ENCODE measurements at regions not wholly inside any gene's neighbourhood (a gene's known extent, or its start where the extent isn't known, plus 50 kb on each side); places are given as distances from the start of the nearest gene placed in this dataset.
"Not testable (repeated sequence)": the region's sequence is repeated elsewhere in the genome, so short reads cannot be mapped to it uniquely, and the experiment has no call there.

DNA sequence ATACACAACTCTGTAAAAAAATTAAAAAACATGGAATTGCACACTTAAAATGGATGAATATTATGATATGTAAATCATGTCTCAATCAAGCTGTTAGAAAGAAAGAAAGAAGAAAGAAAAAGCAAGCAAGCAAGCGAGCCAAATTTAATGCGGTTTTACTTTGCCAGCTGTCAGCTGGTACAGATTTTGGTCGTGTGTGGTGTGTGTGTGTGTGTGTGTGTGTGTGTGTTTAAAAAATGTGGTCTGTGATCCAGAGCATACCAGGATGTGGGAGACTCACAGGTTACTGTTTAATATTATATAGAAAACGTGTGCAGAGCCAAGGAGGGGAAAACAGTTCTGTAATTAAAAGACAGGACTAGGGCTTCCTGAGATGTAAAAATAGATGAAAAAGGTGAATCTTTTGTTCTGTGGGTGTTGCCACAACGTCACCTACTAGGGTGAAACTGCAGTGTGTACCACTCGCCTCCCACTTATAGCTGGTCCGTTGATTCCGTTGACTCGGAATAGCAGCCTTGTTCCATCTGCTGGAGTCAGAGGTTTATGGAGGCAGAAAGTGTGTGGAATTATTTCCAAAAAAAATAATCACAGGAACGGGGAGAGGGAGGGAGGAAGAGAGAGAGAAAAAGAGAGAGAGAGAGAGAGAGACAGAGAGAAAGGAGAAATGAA lies 197.7 kb downstream of the BCAS1 start:
- DNase-seq (ENCODE audit: low read depth) = peak; percentile 41

DNA sequence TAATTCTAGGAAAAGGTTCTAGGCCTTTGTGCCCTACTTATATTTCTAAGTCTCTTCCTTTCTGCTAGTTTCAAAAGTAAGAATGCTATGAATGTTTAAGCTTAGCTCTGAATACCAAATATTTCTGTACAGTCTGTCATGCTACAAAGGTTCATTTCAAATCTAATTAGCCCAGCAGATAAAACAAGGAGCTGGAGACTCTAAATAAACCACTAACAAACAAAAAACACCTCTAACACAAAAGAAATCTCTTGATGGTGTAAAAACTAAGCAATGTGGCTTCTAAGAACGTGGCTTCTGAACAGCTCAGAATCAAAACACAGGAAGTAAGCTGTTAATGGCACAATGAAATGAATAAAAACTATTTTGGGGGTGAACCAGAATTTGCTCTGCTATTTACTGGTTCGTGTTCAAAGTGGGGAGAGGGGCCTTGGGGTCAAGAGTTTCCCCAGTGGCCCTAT lies 198.3 kb downstream of the BCAS1 start:
- peak; percentile 51 for DNase-seq (ENCODE audit: low read depth)

DNA sequence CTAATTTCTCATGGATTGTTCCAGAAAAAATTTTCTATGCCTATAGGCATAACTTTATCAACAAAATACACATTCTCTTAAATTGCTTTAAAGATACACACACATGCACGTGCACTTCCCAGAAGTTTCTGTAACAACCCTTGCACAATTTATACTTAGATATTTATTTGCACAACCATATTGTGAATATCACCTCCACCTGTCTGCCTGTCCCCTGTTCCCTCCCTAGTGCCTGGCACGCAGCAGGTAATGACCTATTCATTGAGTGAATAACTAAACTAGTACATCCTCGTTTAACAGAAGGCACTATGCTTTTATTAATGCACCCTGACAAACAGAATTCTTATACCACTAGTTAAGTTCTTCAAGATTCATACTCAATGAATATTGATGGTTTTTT lies 198.9 kb downstream of the BCAS1 start:
- DNase-seq (ENCODE audit: low read depth) = no peak

DNA sequence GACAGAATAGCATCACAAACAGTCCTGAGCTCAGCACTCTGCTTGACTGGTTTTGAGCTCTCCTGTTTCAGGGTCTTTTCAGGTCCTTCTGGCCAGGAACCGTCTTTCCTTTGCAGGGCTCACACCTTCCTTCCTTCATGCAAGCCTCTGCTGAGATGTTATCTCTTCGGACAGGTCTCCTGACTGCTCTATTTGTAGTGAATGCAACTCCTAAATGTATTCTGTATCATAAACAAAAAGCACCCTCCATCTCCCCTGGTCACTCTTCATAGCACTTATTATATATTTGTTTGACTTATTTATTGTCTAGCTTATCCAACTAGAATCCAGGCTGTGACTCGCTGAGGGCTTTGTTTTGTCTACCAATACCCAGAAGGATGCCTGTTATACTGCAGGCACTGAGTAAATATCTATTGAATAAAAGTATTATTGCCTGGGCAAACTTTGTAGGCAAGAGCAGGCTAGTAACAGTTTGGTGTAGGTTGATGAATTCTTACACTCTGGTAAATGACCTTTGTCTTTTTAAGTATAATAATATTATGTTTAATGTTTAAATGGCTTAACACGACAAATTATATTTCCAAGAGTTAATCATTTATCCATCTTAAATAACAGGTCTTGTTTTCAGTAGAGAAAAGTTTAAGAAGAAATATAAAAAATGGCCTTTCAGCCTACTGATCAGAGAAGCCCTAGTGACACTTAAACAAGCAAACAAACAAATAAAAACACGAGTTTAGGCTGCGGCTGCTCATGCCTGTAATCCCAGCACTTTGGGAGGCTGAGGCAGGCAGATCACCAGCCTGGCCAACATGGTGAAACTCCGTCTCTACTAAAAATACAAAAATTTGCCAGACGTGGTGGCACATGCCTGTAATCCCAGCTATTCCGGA lies 199.7 kb downstream of the BCAS1 start:
- DNase-seq (ENCODE audit: low read depth) = no peak

DNA sequence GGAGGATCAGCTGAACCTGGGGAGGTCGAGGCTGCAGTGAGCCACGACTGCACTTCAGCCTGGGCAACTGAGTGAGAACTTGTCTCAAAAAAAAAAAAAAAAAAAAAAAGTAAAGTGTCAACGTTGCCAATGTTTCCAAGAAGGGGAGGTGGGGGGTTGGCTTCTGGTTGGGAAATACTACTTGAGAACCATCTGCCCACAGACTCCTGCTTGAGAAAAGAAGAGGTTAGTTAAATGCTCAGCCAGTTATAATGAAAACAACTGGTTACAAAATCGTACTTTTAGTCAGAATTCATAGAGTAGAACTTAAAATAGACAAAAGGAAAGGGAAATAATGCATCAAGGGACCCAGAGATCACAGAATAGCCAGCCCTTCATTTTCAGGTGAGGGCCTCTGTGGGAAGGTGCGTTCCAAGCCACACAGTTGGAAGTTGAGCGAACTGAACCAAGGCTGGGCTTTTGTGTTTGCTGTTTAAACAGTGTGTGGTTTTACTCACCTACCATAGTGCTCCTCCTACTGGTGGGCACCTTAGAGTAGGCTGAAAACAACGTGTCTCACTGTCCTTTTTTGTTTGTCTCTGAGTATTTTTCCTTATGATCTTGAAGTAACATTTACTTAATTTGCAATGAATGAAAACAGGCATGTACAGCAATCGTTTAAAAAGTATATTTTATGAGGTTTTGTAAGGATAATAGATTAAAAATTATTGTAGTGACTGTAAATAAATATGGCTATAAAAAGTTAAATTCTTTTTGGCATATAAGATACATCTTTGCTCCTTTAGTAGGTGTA lies 200.7 kb downstream of the BCAS1 start:
- peak; percentile 66 for DNase-seq (ENCODE audit: low read depth)

DNA sequence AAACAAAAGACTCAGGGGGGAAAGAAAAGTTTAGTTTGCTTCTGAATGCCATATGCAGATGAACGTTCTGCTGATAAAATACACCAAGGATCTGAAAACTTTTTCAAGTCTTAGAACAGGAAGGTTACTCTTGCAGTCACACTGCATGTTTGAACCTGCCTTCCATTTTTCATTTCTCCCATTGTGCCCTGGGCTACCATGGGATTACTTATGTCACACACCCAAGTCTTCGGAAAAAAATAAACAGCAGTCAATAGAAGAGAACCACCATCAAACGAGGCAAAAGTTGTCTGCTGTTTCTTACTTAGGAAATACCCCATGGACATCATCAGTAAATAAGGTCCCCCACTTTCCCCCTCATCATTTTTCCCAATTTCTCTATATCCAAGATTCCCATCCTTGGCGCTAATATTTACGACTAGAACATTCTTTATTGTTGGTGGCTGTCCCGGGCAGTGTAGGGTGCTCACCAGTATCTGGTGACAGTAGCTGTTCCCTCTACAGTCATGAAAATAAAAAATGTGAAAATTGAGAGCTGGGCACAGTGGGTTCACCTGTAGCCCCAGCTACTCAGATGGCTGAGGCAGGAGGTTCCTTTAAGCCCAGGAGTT lies 202.5 kb downstream of the BCAS1 start:
- DNase-seq (ENCODE audit: low read depth) = no peak

DNA sequence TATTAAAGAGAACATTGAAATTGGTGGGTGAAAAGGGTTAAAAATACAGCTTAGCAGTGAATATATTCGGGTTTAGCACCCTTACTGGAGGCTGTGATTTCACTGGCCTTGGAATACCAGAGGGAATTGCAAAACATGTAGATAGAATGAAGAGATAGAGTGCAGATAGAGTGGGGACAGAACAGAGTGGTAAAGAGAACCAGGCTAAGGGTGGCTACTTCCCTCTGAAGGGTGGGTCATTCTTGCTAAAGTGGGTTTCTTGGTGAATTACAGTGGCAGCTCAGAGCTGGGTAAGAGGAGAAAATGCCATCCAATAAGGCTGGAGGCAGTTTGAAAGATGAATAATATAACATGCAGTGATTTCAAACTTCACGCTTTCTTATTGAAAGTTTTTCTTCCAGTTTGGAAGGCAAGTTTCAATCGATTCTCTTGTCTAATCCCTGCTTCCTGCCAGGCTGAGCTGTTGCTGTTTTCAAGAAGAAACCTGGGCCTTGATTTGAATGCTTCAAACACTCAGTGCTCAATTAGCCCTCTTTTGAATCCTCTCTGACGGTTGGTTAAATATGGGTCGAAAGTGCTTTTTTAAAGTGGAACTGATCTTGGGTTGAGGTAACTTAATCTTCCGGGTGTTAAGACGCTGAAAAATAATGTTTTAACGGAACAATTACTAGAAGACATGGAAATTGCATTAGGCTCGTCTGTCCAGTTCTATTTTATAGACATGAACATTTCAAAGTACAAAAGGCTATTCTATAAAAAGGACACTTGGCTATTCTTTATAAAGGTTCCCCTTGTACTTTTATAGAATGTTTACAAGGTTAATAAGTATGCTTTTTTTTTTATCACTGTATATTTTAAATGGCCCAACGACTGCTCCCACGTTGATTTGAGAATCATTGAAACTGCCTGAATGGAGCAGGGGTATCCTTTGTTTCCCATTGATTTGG lies 203.3 kb downstream of the BCAS1 start:
- DNase-seq (ENCODE audit: low read depth) = peak; percentile 48

DNA sequence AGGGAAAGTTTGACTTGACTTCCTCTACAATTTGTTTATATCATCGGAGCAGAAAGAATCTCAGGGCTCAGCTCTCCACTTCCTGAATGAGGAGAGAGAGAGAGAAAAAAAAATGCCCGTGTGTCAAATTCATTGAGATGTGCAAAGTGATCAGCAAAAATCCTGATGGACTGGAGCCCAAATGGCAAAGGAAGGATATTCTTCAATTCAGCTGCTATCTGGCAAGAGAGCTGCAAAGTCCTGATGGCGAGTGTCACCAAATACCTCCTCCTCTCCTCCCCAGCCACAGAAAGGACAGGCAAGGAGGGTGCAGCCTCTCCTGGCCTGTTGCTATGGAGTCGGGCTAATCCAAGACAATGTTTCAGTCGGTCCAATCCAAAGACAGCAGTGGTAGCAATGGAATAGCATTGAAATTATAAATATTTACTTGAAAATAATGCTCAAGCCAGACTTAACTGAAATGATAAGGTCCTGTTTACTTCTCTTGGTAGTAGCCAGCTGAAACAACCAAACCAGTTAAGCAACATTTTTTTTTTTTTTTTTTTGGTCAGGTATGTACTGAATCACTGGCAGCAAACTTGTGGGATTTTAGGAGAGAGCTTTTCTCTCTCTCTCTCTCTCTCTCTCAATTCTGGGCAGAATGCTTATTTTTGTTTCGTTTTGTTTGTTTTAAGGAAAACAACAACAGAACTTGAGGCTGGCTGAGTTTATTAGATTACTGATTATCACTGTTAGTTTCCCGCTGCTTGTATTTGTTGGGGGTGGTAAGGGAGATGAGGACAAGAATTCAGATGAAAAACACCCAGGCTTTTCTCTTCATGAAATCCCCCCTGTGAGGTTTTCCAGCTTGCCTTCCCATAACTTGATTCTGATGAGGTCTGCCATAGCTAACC lies 204.2 kb downstream of the BCAS1 start:
- peak; percentile 68 for DNase-seq (ENCODE audit: low read depth)

DNA sequence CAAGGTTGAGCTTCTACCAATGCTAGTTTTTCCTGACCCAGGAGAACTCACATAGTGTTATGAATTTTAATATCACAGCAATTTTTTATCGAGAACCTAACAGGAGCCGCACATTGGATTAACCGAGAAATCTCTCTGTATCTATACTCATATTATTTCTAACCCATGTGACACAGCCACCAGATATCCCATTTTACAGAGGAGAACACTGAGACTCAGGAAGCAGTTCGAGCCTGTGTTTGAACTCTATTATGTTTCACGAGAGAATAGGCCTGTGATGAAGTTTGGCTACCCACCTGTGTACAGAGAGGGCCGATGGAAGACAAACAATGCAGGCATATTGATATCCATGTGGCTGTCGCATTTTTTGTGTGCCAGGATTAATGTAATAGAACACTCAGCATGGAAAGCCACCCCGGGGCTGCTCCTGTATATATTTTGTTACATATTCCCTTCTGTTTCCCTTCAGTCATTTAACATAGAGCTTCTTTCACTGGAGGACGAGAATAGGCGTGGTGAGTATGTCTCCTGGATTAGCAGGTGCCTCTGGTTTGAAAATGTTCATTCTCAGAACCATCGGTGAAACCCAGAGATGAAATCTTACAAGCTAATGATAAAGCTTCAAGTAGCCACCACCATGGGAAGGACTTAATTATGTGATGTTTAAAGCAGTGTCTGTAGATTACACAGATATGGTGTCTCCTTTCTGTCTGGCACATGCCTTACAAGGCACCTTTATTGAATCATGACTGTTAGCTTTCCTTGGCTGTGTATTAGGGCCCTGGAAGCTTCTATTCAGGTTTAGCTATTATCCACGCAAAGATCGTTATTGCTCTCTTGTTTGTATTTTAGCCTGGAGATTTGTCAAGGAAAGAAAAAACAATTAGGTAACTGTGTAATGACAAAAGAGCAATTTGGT lies 205.4 kb downstream of the BCAS1 start:
- not testable (repeated sequence) for DNase-seq (ENCODE audit: low read depth)

DNA sequence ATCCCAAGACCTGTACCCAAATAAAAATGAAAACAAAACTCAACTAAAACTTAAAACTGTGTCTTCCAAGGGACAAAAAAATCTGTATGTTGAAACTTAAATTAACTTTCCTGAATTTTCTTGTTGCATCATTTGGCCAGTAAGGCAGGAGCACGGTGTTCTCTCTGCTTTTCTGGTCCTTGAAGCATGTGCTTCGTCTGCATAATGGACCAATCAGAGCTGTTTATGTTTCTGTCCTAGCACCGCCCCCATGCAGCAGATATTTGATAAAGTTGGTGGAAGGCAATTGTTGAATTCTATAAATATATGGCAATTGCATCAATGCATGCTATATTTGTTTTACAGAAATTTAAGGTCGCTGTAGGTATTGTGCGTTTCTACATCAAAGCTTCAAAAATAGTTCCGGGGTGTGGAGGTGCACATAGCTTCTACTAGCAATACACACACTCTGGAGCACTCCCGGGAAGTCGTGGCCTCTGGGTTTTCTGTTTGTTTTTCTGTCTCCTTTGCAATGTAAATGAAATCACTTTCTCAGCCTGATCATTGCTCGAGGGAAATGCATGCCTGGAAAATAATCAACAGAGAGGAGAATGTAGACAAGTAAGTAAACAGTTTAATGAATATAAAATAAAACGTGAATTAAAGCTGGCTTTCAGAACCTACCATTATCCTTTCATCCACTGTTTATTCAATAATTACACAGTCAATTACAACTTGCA lies 206.3 kb downstream of the BCAS1 start:
- not testable (repeated sequence) for DNase-seq (ENCODE audit: low read depth)

DNA sequence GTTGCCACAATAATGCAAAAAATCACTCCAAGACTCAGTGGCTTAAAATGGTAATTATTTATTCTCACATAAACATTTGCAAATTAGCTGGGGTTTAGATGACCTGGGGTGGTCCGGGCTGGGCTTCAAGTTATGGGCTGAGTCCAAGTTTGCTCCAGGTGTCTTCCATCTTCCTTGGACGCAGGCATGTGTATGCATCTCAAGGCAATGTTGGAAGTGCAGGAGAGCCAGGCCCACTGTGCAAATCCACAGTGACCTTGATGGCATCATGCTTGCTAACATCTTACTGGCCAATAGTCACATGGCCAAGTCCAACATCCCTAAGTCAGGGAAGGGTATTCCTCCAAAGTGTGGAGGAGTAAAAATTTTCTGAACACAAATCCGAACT lies 206.9 kb downstream of the BCAS1 start:
- DNase-seq (ENCODE audit: low read depth) = not testable (repeated sequence)

DNA sequence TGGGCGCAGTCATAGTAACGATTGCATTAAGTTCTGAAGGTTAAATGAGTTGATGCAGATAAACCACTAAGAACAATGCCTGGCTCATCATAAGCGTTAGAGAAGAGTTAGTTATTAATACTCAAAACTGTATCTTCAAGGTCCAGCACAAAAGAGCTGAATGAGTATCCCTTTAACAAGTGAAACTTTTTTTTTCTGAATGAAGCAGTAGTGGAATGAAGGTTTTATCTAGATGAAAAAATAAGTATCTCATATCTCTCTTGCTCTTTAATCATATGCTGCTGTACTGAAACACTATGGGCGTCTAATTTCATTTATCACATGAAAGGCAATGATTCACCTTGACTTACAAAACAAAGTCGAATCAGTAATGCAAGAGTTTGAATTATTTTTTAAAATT lies 207.4 kb downstream of the BCAS1 start:
- DNase-seq (ENCODE audit: low read depth) = not testable (repeated sequence)

DNA sequence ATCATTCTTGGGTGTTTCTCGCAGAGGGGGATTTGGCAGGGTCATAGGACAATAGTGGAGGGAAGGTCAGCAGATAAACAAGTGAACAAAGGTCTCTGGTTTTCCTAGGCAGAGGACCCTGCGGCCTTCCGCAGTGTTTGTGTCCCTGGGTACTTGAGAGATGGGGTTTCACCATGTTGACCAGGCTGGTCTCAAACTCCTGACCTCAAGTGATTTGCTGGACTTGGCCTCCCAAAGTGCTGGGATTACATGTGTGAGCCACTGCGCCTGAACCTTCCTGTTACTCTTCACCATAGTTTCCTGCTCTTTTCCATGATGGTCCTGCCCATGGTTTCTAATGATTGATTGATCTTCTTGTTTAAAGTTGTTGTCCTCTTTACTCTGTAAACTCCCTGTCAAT lies 207.9 kb downstream of the BCAS1 start:
- not testable (repeated sequence) for DNase-seq (ENCODE audit: low read depth)

DNA sequence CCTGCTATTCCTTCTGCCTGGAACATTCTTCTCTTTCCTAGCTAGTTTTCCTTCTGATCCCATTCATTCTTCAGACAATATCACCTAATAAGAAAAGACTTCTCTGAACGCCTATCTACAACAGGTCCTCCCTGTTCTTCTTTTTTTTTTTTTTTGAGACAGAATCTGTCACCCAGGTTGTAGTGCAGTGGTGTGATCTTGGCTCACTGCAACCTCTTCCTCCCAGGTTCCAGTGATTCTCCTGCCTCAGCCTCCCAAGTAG lies 208.3 kb downstream of the BCAS1 start:
- DNase-seq (ENCODE audit: low read depth) = not testable (repeated sequence)

DNA sequence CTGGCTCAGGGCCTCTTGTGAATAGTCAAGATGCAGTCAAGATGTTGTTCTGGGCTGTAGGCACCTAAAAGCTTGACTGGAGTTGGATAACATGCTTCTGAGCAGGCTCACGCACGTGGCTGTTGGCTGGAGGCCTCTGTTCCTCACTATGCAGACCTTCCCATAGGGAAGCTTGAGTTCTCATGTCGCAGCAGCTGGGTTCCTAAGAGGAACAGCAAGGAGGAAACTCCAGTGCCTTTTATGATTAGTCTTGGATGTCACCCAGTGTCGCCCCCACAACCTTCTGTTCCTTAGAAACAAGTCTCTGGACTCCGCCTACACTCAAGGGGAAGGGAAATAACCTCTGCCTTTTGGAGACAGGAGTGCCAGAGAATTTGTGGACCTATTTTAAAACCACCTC lies 210.7 kb downstream of the BCAS1 start:
- no peak for DNase-seq (ENCODE audit: low read depth)

DNA sequence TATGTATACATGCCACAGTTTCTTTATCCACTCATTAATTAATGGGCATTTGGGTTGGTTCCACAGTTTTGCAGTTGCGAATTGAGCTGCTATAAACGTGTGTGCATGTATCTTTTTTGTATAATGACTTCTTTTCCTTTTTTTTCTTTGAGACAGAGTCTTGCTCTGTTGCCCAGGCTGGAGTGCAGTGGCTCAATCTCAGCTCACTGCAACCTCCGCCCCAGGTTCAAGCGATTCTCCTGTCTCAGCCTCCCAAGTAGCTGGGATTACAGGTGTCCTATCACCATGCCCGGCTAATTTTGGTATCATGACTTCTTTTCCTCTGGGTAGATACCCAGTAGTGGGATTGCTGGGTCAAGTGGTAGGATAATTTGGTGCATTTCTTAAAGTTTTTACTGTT lies 211.4 kb downstream of the BCAS1 start:
- not testable (repeated sequence) for DNase-seq (ENCODE audit: low read depth)

DNA sequence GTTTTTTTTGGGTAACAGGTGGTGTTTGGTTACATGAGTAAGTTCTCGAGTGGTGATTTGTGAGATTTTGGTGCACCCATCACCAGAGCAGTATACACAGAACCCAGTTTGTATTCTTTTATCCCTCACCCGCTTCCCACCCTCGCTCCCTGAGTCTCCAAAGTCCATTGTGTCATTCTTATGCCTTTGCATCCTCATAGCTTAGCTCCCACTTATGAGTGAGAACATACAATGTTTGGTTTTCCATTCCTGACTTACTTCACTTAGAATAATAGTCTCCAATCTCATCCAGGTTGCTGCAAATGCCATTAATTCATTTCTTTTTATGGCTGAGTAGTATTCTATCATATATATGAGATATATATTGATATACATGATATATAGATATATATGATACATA lies 211.9 kb downstream of the BCAS1 start:
- not testable (repeated sequence) for DNase-seq (ENCODE audit: low read depth)

DNA sequence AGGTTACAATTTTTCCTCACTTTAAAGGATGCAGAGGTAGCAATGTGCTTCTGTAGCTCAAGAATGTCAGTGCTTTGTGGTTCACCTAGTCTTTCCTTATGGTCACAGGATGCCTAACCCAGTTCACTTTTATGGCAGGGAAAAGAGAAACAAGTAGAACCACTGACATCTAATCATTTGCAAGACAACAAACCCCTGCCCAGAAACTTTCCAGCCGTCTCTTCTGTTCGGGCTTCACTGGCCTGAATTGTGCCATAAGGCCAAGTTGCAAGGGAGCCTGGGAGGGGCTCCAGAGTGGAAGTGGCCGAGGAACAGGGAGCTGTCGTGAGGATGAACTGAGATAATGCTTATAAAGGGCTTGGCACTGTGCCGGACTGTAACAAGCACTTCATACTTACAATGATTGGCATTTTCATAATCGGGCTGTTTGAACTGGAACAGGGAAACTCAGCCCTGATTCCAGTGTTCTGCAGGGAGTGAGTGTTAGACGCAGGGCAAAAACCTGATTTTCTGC lies 212.6 kb downstream of the BCAS1 start:
- DNase-seq (ENCODE audit: low read depth) = no peak
